ENCODE measurements at regions not wholly inside any gene's neighbourhood (a gene's known extent, or its start where the extent isn't known, plus 50 kb on each side); places are given as distances from the start of the nearest gene placed in this dataset.

DNA sequence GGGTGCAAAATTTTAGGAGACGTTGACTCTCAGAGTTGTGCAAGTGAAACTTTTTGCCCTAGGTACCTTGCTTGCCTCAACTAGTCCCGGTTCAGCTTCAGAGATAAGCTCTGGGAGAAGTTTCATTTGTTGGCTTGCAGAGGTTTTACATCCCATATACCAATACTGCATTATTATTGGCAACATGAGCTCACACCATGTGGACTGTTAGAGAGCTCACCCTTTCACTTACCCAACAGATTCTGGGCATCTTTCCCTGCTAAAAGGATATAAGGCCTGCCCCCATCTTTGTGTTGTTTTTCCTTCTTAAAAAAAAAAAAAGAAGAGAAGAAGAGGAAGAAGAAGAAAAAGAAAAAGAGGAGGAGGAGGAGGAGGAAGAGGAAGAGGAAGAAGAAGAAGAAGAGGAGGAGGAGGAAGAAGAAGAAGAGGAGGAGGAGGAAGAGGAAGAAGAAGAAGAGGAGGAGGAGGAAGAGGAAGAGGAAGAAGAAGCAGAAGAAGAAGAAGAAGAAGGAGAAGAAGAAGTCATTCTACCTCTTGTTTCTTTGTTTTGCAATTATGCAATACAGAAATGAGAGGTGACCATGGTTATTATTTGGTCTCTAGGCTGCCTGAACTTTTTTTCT, 292.6 kb upstream of the IRX3 start:
- no peak overlapping the region for H3K4me3 Mint-ChIP-seq
- peaks cover 29 to 33% of the 10 kb centered on the region in 2 donors for H3K27me3 Mint-ChIP-seq
- ATAC-seq (replicated peaks) (no peak), DNase-seq (no peak)
- no peaks in the 10 kb centered on the region for H3K9me3 Mint-ChIP-seq
- H3K36me3 Mint-ChIP-seq (ENCODE audit: insufficient read depth) = no peaks in the 10 kb centered on the region
- no peak overlapping the region for H3K27ac Mint-ChIP-seq
- no peaks in the 10 kb centered on the region for H3K4me1 Mint-ChIP-seq (ENCODE audit: low read depth in 2 of 2)

DNA sequence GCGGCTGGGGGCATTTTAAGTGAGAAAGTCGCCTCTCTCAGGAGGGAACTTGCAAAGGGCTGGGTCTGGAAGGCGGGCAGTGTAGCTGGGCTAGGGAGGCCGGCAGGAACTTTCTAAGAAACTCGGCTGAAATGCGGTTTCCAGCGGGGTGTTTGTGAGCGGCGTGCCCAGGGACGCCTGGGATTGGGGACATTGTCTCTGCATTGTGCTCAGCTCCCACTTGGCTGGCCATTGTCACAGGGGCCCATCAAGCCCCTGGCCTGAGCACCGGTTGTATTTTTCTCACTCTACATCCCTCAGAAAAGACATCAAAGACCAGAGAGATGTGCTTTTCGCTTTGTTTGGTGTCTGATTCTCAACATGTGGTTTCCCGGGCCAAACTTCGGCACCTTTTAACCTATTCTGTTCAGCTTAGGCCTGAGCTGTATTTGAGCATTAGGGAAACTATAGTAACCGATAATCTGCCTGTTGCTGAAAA, 291.1 kb upstream of the IRX3 start:
- H3K4me1 Mint-ChIP-seq (ENCODE audit: low read depth in 2 of 2) = no peaks in the 10 kb centered on the region
- no peaks in the 10 kb centered on the region for H3K9me3 Mint-ChIP-seq
- H3K27me3 Mint-ChIP-seq = peaks cover 29 to 33% of the 10 kb centered on the region in 2 donors
- H3K36me3 Mint-ChIP-seq (ENCODE audit: insufficient read depth) = no peaks in the 10 kb centered on the region
- H3K27ac Mint-ChIP-seq = no peak overlapping the region
- ATAC-seq (replicated peaks) (no peak), DNase-seq (no peak)
- no peak overlapping the region for H3K4me3 Mint-ChIP-seq

DNA sequence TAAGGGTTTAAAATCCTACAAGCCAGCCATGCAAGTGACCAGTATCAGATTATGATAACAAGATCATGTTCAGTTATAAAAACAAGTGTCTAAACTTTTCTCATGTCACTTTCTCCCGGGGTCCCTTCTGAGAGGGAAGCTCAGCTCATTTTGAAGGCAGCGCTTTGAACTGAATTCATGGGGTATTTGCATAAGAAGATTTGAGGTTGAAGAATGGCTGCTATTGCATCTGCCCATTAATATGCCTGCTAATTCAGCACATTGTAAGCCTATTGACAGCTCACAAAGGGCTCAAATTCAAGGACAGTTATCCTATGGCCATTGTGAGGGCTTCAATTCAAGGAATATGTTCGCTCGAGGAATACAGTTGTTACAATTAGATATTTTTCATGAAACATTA, 290.2 kb upstream of the IRX3 start:
- H3K27me3 Mint-ChIP-seq = peaks cover 29 to 33% of the 10 kb centered on the region in 2 donors
- H3K4me1 Mint-ChIP-seq (ENCODE audit: low read depth in 2 of 2) = no peaks in the 10 kb centered on the region
- H3K4me3 Mint-ChIP-seq = no peak overlapping the region
- no peak for ATAC-seq (replicated peaks)
- H3K36me3 Mint-ChIP-seq (ENCODE audit: insufficient read depth) = no peaks in the 10 kb centered on the region
- no peaks in the 10 kb centered on the region for H3K9me3 Mint-ChIP-seq
- no peak for DNase-seq
- H3K27ac Mint-ChIP-seq = no peak overlapping the region

DNA sequence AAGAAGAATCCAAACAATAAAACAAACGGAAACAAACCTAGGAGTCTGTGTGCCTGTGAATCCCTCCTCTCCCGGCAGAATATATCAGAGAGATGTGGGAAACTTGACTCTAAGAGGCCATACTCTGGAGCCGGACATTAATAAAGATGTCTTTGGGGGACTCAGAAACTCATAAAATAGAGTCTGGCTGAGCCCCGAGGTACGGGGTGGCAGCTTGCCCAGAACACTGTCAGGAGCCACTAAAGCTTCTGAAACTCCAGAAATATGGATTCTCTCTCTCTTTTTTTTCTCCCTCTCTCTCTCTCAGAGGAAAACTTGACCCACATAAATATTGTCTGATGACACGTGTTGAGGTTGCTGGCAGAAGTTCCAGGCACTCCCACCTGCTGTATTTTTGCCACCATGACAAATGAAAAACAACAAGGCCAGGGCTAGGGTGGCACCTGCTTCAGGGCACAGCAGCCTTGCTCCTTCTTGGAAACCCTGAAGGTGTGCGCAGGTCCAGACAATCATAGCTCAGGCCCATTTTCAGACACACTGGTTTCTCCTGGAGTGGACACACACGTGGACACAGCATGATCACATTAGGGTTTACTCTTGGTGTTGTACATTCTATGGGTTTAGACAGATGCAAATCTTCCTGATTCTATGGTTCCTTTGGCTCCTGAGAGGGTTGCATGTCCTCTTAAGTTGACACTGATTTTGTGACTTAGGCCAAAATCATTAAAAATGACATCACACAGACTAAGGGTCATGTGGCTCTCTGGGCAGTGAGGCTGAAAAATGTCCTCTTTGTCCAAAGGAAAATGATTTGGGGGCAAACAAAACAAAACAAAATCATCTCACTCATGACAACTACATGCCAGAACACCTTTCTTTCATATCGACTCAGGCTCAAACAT, 282.6 kb upstream of the IRX3 start:
- H3K4me3 Mint-ChIP-seq = no peak overlapping the region
- no peaks in the 10 kb centered on the region for H3K36me3 Mint-ChIP-seq (ENCODE audit: insufficient read depth)
- no peaks in the 10 kb centered on the region for H3K27me3 Mint-ChIP-seq
- no peak for DNase-seq
- H3K9me3 Mint-ChIP-seq = no peaks in the 10 kb centered on the region
- no peak for ATAC-seq (replicated peaks)
- H3K4me1 Mint-ChIP-seq (ENCODE audit: low read depth in 2 of 2) = no peaks in the 10 kb centered on the region
- H3K27ac Mint-ChIP-seq = no peak overlapping the region

GRCh38 chr16:54564841-54565240, 278.3 kb upstream of the IRX3 start:
- Mint-ChIP-seq H3K27ac (no peak overlapping the region), H3K9me3 (no peaks in the 10 kb centered on the region), H3K4me3 (no peak overlapping the region), H3K4me1 (ENCODE audit: low read depth in 2 of 2) (no peaks in the 10 kb centered on the region), H3K27me3 (no peaks in the 10 kb centered on the region), H3K36me3 (ENCODE audit: insufficient read depth) (no peaks in the 10 kb centered on the region)
- DNase-seq (no peak), ATAC-seq (replicated peaks) (no peak)

GRCh38 chr16:54554581-54554980, 268.0 kb upstream of the IRX3 start:
- Mint-ChIP-seq H3K4me3 (no peak overlapping the region), H3K4me1 (ENCODE audit: low read depth in 2 of 2) (no peaks in the 10 kb centered on the region), H3K36me3 (ENCODE audit: insufficient read depth) (no peaks in the 10 kb centered on the region), H3K9me3 (peaks cover 0 to 5% of the 10 kb centered on the region in 2 donors), H3K27me3 (no peaks in the 10 kb centered on the region), H3K27ac (no peak overlapping the region)
- ATAC-seq (replicated peaks) (no peak), DNase-seq (no peak)

GRCh38 chr16:54548281-54548680, 261.7 kb upstream of the IRX3 start:
- H3K36me3 Mint-ChIP-seq (ENCODE audit: insufficient read depth) = no peaks in the 10 kb centered on the region
- no peak for DNase-seq
- peaks cover 7 to 13% of the 10 kb centered on the region in 2 donors for H3K27me3 Mint-ChIP-seq
- H3K4me3 Mint-ChIP-seq = no peak overlapping the region
- peaks cover 0 to 6% of the 10 kb centered on the region in 2 donors for H3K9me3 Mint-ChIP-seq
- no peak overlapping the region for H3K27ac Mint-ChIP-seq
- no peak for ATAC-seq (replicated peaks)
- H3K4me1 Mint-ChIP-seq (ENCODE audit: low read depth in 2 of 2) = no peaks in the 10 kb centered on the region

GRCh38 chr16:54547052-54547451, 260.5 kb upstream of the IRX3 start:
- peaks cover 0 to 5% of the 10 kb centered on the region in 2 donors for H3K9me3 Mint-ChIP-seq
- no peak for ATAC-seq (replicated peaks)
- H3K27me3 Mint-ChIP-seq = peaks cover 7 to 13% of the 10 kb centered on the region in 2 donors
- H3K4me1 Mint-ChIP-seq (ENCODE audit: low read depth in 2 of 2) = no peaks in the 10 kb centered on the region
- H3K4me3 Mint-ChIP-seq = no peak overlapping the region
- H3K27ac Mint-ChIP-seq = no peak overlapping the region
- H3K36me3 Mint-ChIP-seq (ENCODE audit: insufficient read depth) = no peaks in the 10 kb centered on the region
- DNase-seq = no peak

DNA sequence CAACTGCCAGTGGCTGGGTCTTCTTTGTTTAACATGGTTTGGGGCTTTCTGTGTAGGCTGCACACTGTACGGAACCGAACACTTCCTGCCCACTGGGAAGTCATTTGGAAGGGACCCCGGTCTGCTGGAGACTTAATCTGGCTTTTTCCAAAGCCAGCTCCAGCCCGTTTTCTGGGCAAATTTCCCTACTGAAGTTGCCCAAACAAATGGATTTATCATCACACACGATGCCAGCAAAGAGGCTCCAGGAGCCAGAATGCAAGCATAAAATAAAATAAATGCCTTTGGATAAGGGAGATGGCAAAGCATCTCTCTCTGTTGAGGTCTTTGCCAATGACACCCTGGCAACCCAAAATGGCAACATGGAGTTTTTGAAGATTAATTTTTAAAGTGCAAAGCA, 259.9 kb upstream of the IRX3 start:
- no peaks in the 10 kb centered on the region for H3K36me3 Mint-ChIP-seq (ENCODE audit: insufficient read depth)
- H3K27me3 Mint-ChIP-seq = peaks cover 7 to 13% of the 10 kb centered on the region in 2 donors
- no peak overlapping the region for H3K27ac Mint-ChIP-seq
- DNase-seq (no peak), ATAC-seq (replicated peaks) (no peak)
- no peaks in the 10 kb centered on the region for H3K4me1 Mint-ChIP-seq (ENCODE audit: low read depth in 2 of 2)
- H3K4me3 Mint-ChIP-seq = no peak overlapping the region
- peaks cover 0 to 4% of the 10 kb centered on the region in 2 donors for H3K9me3 Mint-ChIP-seq

DNA sequence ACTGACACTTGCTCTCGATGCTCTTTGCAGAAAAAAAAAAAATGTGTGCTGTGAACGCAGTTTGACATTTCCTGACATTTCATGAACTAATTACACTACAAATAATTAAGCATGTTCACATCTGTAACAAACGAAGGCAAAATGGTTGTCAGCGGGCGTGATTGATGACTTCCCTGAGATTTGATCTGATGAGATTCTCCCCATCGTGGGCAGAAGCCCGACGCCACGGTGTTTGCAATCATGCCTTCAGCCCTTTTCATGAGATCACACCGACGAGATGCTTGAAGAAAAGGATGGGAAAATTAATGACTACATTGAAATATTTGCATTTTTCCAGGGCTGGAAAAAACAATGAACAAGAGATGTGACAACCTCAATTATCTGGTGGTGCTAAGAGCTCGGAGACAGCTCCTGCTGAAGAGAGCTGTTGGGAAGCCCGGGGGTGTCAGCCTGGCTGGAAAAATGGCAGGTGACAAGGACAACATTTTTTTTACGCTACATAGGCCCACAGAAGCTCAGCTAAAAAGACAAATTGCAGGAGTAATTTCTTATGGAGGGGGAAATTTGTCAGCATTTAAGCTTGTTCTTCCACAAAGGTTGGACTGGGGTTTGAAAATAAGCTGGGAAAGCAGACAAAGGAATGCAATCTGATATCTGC, 259.4 kb upstream of the IRX3 start:
- peaks cover 0 to 4% of the 10 kb centered on the region in 2 donors for H3K9me3 Mint-ChIP-seq
- no peaks in the 10 kb centered on the region for H3K36me3 Mint-ChIP-seq (ENCODE audit: insufficient read depth)

DNA sequence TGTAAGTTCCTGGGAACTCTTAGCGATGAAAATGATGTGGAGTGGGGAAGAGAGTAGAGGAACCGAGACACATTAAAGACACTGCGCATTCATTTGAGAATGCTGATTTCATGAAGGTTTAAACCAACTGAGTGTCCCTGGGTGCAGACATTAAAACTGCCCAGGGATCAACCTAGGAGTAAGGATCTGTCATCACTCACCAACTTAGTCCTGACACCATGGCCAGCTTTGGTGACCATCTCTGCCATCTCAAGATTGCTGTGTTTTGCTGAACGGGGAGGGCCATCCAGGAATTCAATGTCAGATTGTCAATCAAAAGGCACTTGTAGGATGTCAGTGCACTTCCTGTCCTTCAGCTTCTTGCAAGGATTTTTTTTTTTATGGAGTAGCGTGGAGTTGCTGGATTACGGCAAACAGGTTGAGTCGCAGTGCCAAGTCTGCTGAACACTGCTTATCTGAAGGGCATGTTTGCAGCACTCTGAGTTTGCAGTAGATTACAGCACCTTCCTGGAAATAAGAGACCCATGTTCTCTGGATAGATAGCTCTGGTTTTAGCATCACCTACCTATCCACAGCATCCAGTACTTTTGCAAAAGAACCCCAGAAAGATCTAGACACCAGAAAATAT, 258.1 kb upstream of the IRX3 start:
- no peak for DNase-seq
- Mint-ChIP-seq H3K36me3 (ENCODE audit: insufficient read depth) (no peaks in the 10 kb centered on the region), H3K27me3 (peaks cover 7 to 13% of the 10 kb centered on the region in 2 donors), H3K9me3 (peaks cover 0 to 2% of the 10 kb centered on the region in 2 donors), H3K4me1 (ENCODE audit: low read depth in 2 of 2) (no peaks in the 10 kb centered on the region), H3K4me3 (no peak overlapping the region), H3K27ac (no peak overlapping the region)
- no peak for ATAC-seq (replicated peaks)

More for the DNA sequence above, 259.4 kb upstream of the IRX3 start:
- Mint-ChIP-seq H3K27ac (no peak overlapping the region), H3K27me3 (peaks cover 7 to 13% of the 10 kb centered on the region in 2 donors), H3K4me3 (no peak overlapping the region), H3K4me1 (ENCODE audit: low read depth in 2 of 2) (no peaks in the 10 kb centered on the region)
- DNase-seq (no peak), ATAC-seq (replicated peaks) (no peak)

DNA sequence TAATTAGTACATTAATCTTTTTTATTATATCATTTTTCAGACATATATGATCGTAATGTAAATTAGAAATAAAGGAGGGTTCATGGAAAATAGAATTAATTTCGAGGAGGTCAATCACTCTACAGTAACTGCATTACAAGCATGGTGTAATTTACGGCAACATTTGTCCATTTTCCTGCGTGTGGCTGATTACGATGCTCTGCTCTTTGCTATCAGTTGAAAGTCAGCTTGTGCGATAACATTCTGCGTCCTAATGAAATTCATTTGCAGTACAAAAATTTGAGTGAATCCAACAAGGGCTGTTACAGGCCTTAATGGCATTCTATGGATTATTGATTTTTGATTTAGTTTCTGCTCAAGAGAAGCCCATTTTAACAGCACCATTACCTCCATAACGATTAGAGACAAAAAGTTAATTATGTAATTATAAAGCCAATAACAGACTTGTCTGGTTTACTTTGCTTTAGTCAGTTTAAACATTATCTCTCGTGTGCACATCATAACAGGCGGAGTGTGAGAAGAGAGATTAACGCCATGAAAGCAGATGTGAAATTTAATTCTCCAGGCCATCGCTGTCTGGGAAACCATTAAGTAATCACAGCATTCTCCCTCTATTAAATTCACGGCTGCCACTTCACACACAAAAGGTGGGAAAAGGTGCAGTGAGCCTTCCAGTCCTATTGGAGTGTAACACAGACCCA, 256.4 kb upstream of the IRX3 start:
- H3K4me1 Mint-ChIP-seq (ENCODE audit: low read depth in 2 of 2) = no peaks in the 10 kb centered on the region
- H3K9me3 Mint-ChIP-seq = no peaks in the 10 kb centered on the region
- H3K27ac Mint-ChIP-seq = no peak overlapping the region
- no peak for ATAC-seq (replicated peaks)
- H3K27me3 Mint-ChIP-seq = peaks cover 7 to 13% of the 10 kb centered on the region in 2 donors
- H3K4me3 Mint-ChIP-seq = no peak overlapping the region
- DNase-seq = no peak
- no peaks in the 10 kb centered on the region for H3K36me3 Mint-ChIP-seq (ENCODE audit: insufficient read depth)

Measured in effector memory CD8-positive, alpha-beta T cell (primary cell).